K562 (cell line): ENCODE measurements at regions not wholly inside any gene's neighbourhood (a gene's known extent, or its start where the extent isn't known, plus 50 kb on each side); places are given as distances from the start of the nearest gene placed in this dataset.

Experiments
- C11orf30 ChIP-seq: fragments of 450-650 bp; IDR thresholded peaks from 2 replicates; pipeline ENCODE4 v1.6.1; 2016; ENCODE audit warnings: low read depth, mild to moderate bottlenecking
- HDGF ChIP-seq: fragments of 450-650 bp; IDR thresholded peaks from 2 replicates; pipeline ENCODE4 v1.6.1; 2016
- HLTF ChIP-seq: fragments of 450-650 bp; IDR thresholded peaks from 2 replicates; pipeline ENCODE4 v1.6.1; 2016
- MBD2 ChIP-seq: sonication (generic); IDR thresholded peaks from 2 replicates; pipeline ENCODE4 v1.6.1; 2016; ENCODE audit warnings: low read depth, borderline replicate concordance
- NONO ChIP-seq, 2 experiments: fragments of 200-400 bp in 1 of 2; fragments of 450-650 bp in 1 of 2; formaldehyde crosslinking in 1 of 2; IDR thresholded peaks; 2 replicates each; pipeline ENCODE4 v1.6.1; 2017; ENCODE audit warnings: low read depth in 2 of 2, mild to moderate bottlenecking in 2 of 2, moderate library complexity in 2 of 2, low read length in 1 of 2
- NR4A1 ChIP-seq, 2 experiments: fragments of 250-450 bp in 1 of 2; fragments of 450-650 bp in 1 of 2; sonication (Bioruptor Pico) in 1 of 2; IDR thresholded peaks; 2 replicates each; pipeline versions ENCODE4 v1.4.0 to v1.6.1; 2016 to 2020; ENCODE audit warnings: mild to moderate bottlenecking in 2 of 2, missing compliant biosample characterization in 1 of 2, missing genetic modification characterization in 1 of 2, moderate library complexity in 1 of 2
- RAD51 ChIP-seq: fragments of 450-650 bp; IDR thresholded peaks from 2 replicates; pipeline ENCODE4 v1.7.1; 2016; ENCODE audit warnings: low read depth, mild to moderate bottlenecking, borderline replicate concordance
- SNIP1 ChIP-seq: fragments of 450-650 bp; IDR thresholded peaks from 2 replicates; pipeline ENCODE4 v1.7.1; 2017; ENCODE audit warnings: low read depth, mild to moderate bottlenecking
- TCFL5 ChIP-seq: fragments of 250-450 bp; sonication (Bioruptor Pico); conservative IDR thresholded peaks from 2 replicates; pipeline ENCODE4 v1.6.1; 2021; ENCODE audit warnings: mild to moderate bottlenecking, moderate library complexity, matching md5 sums
- TEAD1 ChIP-seq, 2 experiments: fragments of 450-650 bp in 1 of 2; sonication (generic) in 1 of 2; formaldehyde crosslinking; IDR thresholded peaks; 2 replicates each; pipeline versions ENCODE4 v1.4.0 to v1.8.0; 2020 to 2022; ENCODE audit warnings: mild to moderate bottlenecking in 2 of 2, missing genetic modification reagents in 1 of 2
- TEAD4 ChIP-seq, 2 experiments: sonication (generic) in 1 of 2; formaldehyde crosslinking in 1 of 2; IDR thresholded peaks; 2 replicates each; pipeline versions ENCODE4 v1.6.1 to v1.8.0; 2012 to 2022; ENCODE audit warnings: borderline replicate concordance in 1 of 2, inconsistent platforms in 1 of 2, low read length in 1 of 2, mild to moderate bottlenecking in 1 of 2, missing genetic modification reagents in 1 of 2
- YY1 ChIP-seq, 3 experiments: IDR thresholded peaks; 2 replicates each; pipeline ENCODE4 v1.6.1; 2011; ENCODE audit warnings: low read length in 2 of 3, mild to moderate bottlenecking in 2 of 3, moderate library complexity in 2 of 3, borderline replicate concordance in 1 of 3, control low read depth in 1 of 3, low read depth in 1 of 3; ENCODE audit not compliant: insufficient read depth in 3 of 3, insufficient replicate concordance in 2 of 3, control insufficient read depth in 1 of 3, insufficient read length in 1 of 3; ENCODE audit errors: extremely low read depth in 1 of 3
- ZNF584 ChIP-seq: fragments of 200-800 bp; sonication (Bioruptor generic); IDR thresholded peaks from 2 replicates; pipeline ENCODE4 v1.6.1; 2016; ENCODE audit warnings: low read depth, mild to moderate bottlenecking, missing genetic modification characterization, missing compliant biosample characterization
- TF ChIP-seq, protein P1 (sequence below): sonication (generic); formaldehyde crosslinking; IDR thresholded peaks from 2 replicates; pipeline ENCODE4 v1.8.1; 2023; ENCODE audit warnings: mild to moderate bottlenecking, missing genetic modification reagents, moderate library complexity
- TF ChIP-seq, protein P2 (sequence below): fragments of 150-350 bp; IDR thresholded peaks from 2 replicates; pipeline ENCODE4 v1.6.1; 2014; ENCODE audit warnings: low read depth, mild to moderate bottlenecking, low read length, borderline replicate concordance
- TF ChIP-seq, protein P3 (sequence below): fragments of 250-450 bp; sonication (Bioruptor Pico); IDR thresholded peaks from 2 replicates; pipeline ENCODE4 v1.8.0; 2021; ENCODE audit warnings: borderline replicate concordance, mild to moderate bottlenecking, moderate library complexity; ENCODE audit not compliant: poor library complexity, severe bottlenecking
- TF ChIP-seq, protein P4 (sequence below), 2 experiments: fragments of 450-650 bp; IDR thresholded peaks; 2 replicates each; pipeline ENCODE4 v1.6.1; 2016

DNA sequence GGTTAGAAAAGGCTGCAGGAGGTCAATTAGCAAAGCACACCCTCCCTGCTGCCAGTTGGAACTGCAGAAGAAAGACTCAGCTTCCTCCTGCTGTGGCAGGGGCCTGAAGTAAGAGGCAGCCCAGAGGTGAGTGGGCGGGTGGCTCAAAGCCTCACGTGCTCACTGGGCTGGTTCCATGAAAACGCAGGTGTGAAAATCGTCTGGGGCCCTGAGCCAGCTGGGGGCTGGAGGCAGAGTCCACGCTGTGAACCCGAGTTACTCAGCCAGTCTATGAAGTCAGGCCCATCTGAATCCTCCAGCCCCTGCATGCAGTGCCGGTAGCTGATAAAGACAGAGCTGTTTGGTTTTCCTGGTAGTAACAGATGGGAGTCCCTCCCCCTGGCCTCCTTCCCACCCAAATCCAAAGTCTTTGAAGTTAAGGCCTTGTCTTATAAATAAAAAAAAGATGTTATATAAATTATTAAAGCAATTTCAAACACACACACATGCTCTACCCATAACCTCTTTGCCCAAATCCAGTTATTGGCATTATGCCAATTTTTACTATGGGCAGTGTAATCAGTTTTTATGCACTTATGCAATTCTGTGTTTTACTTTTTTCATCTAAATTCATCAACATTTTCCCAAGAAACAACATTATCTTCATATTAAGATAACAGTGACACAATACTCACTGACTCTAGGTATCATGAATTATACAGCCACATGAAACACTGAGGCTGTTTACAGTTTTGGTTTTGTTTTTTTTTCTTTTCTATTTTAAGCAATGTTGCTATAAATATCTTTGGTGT, 57.9 kb upstream of the PNMA1 start (continued):
- TF ChIP-seq YY1 (IDR thresholded peaks at IDR 0.05; ENCODE audit: borderline replicate concordance in 1 of 3, control insufficient read depth in 1 of 3, extremely low read depth in 1 of 3, insufficient read depth in 3 of 3, insufficient read length in 1 of 3, insufficient replicate concordance in 2 of 3, low read depth in 1 of 3, low read length in 2 of 3): peak in 2 of 3 experiments; percentile 30 to 39
- TF ChIP-seq NONO (IDR thresholded peaks at IDR 0.05; ENCODE audit: low read depth in 2 of 2, low read length in 1 of 2): no peak
- TF ChIP-seq TEAD1 (CRISPR knock-in tag; IDR thresholded peaks at IDR 0.05): no peak
- TF ChIP-seq, protein P1, sequence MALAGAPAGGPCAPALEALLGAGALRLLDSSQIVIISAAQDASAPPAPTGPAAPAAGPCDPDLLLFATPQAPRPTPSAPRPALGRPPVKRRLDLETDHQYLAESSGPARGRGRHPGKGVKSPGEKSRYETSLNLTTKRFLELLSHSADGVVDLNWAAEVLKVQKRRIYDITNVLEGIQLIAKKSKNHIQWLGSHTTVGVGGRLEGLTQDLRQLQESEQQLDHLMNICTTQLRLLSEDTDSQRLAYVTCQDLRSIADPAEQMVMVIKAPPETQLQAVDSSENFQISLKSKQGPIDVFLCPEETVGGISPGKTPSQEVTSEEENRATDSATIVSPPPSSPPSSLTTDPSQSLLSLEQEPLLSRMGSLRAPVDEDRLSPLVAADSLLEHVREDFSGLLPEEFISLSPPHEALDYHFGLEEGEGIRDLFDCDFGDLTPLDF: no peak
- TF ChIP-seq ZNF584 (CRISPR knock-in tag): no peak
- TF ChIP-seq SNIP1: no peak
- peak; percentile 87 for TF ChIP-seq TEAD4 (IDR thresholded peaks at IDR 0.05; ENCODE audit: low read length)
- TF ChIP-seq TEAD4 (CRISPR knock-in tag; IDR thresholded peaks at IDR 0.05; ENCODE audit: borderline replicate concordance): no peak
- no peak for TF ChIP-seq HDGF
- no peak for TF ChIP-seq MBD2
- peak; percentile 63; the same call in 1 of the 2 replicates for TF ChIP-seq RAD51
- TF ChIP-seq, protein P2, sequence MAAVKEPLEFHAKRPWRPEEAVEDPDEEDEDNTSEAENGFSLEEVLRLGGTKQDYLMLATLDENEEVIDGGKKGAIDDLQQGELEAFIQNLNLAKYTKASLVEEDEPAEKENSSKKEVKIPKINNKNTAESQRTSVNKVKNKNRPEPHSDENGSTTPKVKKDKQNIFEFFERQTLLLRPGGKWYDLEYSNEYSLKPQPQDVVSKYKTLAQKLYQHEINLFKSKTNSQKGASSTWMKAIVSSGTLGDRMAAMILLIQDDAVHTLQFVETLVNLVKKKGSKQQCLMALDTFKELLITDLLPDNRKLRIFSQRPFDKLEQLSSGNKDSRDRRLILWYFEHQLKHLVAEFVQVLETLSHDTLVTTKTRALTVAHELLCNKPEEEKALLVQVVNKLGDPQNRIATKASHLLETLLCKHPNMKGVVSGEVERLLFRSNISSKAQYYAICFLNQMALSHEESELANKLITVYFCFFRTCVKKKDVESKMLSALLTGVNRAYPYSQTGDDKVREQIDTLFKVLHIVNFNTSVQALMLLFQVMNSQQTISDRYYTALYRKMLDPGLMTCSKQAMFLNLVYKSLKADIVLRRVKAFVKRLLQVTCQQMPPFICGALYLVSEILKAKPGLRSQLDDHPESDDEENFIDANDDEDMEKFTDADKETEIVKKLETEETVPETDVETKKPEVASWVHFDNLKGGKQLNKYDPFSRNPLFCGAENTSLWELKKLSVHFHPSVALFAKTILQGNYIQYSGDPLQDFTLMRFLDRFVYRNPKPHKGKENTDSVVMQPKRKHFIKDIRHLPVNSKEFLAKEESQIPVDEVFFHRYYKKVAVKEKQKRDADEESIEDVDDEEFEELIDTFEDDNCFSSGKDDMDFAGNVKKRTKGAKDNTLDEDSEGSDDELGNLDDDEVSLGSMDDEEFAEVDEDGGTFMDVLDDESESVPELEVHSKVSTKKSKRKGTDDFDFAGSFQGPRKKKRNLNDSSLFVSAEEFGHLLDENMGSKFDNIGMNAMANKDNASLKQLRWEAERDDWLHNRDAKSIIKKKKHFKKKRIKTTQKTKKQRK: no peak
- TF ChIP-seq C11orf30: no peak
- TF ChIP-seq HLTF: no peak
- TF ChIP-seq, protein P3, sequence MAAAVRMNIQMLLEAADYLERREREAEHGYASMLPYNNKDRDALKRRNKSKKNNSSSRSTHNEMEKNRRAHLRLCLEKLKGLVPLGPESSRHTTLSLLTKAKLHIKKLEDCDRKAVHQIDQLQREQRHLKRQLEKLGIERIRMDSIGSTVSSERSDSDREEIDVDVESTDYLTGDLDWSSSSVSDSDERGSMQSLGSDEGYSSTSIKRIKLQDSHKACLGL (CRISPR knock-in tag): no peak
- no peak for TF ChIP-seq TCFL5 (CRISPR knock-in tag)
- no peak for TF ChIP-seq NR4A1 (CRISPR knock-in tag; IDR thresholded peaks at IDR 0.05)
- TF ChIP-seq NR4A1 (tag; IDR thresholded peaks at IDR 0.05): no peak
- TF ChIP-seq, protein P4, sequence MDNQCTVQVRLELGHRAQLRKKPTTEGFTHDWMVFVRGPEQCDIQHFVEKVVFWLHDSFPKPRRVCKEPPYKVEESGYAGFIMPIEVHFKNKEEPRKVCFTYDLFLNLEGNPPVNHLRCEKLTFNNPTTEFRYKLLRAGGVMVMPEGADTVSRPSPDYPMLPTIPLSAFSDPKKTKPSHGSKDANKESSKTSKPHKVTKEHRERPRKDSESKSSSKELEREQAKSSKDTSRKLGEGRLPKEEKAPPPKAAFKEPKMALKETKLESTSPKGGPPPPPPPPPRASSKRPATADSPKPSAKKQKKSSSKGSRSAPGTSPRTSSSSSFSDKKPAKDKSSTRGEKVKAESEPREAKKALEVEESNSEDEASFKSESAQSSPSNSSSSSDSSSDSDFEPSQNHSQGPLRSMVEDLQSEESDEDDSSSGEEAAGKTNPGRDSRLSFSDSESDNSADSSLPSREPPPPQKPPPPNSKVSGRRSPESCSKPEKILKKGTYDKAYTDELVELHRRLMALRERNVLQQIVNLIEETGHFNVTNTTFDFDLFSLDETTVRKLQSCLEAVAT (IDR thresholded peaks at IDR 0.05): no peak
